ENCODE measurements at regions not wholly inside any gene's neighbourhood (a gene's known extent, or its start where the extent isn't known, plus 50 kb on each side); places are given as distances from the start of the nearest gene placed in this dataset.

DNA sequence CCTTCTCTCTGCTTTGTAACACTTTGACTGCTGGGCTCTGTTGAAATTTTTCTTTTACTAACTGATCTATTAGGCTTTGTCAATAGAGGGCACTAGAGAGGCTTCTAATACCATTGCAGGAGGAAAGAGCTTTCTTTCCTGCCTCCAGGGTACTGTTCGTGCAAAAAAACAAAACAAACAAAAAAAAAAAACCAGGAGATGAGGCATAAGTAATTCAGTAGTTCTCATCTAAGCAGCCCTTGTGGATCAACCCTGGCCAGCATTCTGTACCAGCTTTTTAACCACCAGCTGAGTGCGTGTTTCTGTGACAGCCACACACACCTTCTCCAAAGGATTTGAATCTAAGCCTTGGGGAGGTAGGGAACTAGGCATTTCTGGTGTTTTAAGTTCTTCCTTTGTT, 1707.6 kb upstream of the SLC10A2 start:
- H3K36me3 ChIP-seq, result no peaks in the 10 kb centered on the region
- H3K27me3 ChIP-seq, result no peaks in the 10 kb centered on the region
- H3K27ac ChIP-seq, result no peak overlapping the region
- WGBS (ENCODE audit: insufficient coverage, low coverage, low lambda C conversion rate, missing lambda C conversion rate), result 47% methylated on average over 2 of the region's 2 CpGs
- peak; percentile 50 to 70 (median 58) for ATAC-seq
- H3K4me3 ChIP-seq, result no peak overlapping the region
- H3K4me1 ChIP-seq, result no peaks in the 10 kb centered on the region
- H3K9me3 ChIP-seq, result no peaks in the 10 kb centered on the region
- no peak for DNase-seq
- intact Hi-C loops (cut with DNase I), result no loop called here
- TF ChIP-seq, protein P1, sequence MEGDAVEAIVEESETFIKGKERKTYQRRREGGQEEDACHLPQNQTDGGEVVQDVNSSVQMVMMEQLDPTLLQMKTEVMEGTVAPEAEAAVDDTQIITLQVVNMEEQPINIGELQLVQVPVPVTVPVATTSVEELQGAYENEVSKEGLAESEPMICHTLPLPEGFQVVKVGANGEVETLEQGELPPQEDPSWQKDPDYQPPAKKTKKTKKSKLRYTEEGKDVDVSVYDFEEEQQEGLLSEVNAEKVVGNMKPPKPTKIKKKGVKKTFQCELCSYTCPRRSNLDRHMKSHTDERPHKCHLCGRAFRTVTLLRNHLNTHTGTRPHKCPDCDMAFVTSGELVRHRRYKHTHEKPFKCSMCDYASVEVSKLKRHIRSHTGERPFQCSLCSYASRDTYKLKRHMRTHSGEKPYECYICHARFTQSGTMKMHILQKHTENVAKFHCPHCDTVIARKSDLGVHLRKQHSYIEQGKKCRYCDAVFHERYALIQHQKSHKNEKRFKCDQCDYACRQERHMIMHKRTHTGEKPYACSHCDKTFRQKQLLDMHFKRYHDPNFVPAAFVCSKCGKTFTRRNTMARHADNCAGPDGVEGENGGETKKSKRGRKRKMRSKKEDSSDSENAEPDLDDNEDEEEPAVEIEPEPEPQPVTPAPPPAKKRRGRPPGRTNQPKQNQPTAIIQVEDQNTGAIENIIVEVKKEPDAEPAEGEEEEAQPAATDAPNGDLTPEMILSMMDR (IDR thresholded peaks at IDR 0.05), result peak; percentile 43 to 61 (median 48)
- no peak for TF ChIP-seq POLR2A (IDR thresholded peaks at IDR 0.05)

DNA sequence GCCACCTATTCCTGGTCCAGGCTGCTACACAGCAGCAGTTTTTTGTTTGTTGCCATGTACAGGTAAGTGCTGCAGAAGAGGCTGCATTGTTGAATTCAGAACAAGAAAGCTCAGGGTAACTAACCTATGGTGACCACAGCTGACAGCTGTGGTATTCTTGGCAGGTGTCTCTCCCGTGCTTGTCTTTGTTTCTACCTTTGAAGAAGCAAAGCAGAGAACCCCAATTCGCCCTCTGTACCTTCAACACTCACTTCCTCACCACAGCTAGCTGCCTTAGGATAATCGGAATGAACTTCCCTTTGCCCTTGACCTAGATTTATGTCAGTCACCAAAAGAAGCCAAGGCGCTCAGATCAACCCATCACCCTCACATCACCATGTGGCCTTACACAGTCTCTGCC, 1703.3 kb upstream of the SLC10A2 start:
- Histone ChIP-seq H3K4me3 (no peak overlapping the region), H3K27me3 (no peaks in the 10 kb centered on the region), H3K4me1 (no peaks in the 10 kb centered on the region), H3K9me3 (no peaks in the 10 kb centered on the region), H3K27ac (no peak overlapping the region), H3K36me3 (no peaks in the 10 kb centered on the region)
- 20% methylated on average over 2 of the region's 4 CpGs for WGBS (ENCODE audit: insufficient coverage, low coverage, low lambda C conversion rate, missing lambda C conversion rate)
- intact Hi-C loops (cut with DNase I), result no loop called here
- ATAC-seq (no peak), DNase-seq (no peak)
- TF ChIP-seq POLR2A (IDR thresholded peaks at IDR 0.05), result no peak
- TF ChIP-seq, protein P1 (IDR thresholded peaks at IDR 0.05), result no peak

DNA sequence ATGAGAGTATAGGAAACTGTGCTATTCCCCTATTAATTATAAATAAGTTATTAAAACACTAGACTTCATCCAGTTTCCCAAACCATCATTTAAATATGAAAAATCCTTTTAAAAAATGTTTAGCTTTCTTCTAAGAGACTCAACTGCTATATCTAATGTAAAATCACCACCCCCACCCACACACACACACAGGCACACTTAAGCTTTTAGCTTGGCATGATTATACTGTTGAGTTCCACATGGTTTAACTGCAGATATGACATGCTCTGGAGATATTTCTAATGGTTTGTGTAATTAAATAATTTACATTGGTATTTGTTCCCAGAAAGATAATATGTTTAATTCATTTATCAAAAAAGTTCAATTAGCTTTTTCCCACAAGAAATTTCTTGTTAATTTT, 1700.1 kb upstream of the SLC10A2 start:
- ATAC-seq (no peak), DNase-seq (no peak)
- no peaks in the 10 kb centered on the region for H3K4me1 ChIP-seq
- no peak overlapping the region for H3K27ac ChIP-seq
- H3K27me3 ChIP-seq, result no peaks in the 10 kb centered on the region
- no peak overlapping the region for H3K4me3 ChIP-seq
- intact Hi-C loops (cut with DNase I), result no loop called here
- no peaks in the 10 kb centered on the region for H3K36me3 ChIP-seq
- TF ChIP-seq, protein P1 (IDR thresholded peaks at IDR 0.05), result no peak
- TF ChIP-seq POLR2A (IDR thresholded peaks at IDR 0.05), result no peak
- no peaks in the 10 kb centered on the region for H3K9me3 ChIP-seq

DNA sequence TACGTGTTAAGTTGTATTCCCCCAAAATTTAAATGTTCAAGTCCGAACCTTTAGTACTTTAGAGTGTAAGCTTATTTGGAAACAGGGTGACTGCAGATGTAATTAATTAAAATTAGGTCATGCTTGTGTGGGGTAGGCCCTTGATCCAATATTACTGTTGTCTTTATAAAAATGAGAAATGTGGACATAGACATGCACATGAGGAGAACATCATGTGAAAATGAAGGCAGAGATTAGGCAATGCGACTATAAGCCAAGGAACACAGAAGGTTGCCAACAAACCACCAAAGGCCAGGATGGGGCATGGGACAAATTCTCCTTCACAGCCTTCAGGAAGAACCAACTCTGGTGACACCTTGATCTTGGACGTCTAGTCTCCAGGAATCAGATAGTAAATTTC, 1698.4 kb upstream of the SLC10A2 start:
- DNase-seq (no peak), ATAC-seq (no peak)
- H3K27ac ChIP-seq, result no peak overlapping the region
- H3K4me1 ChIP-seq, result no peaks in the 10 kb centered on the region
- no peaks in the 10 kb centered on the region for H3K36me3 ChIP-seq
- no peaks in the 10 kb centered on the region for H3K27me3 ChIP-seq
- H3K4me3 ChIP-seq, result no peak overlapping the region
- whole genome bisulfite sequencing (ENCODE audit: insufficient coverage, low coverage, low lambda C conversion rate, missing lambda C conversion rate), result 42% methylated on average over 4 of the region's 4 CpGs
- H3K9me3 ChIP-seq, result no peaks in the 10 kb centered on the region
- no peak for TF ChIP-seq POLR2A (IDR thresholded peaks at IDR 0.05)
- TF ChIP-seq, protein P1 (IDR thresholded peaks at IDR 0.05), result no peak
- intact Hi-C loops (cut with DNase I), result no loop called here

DNA sequence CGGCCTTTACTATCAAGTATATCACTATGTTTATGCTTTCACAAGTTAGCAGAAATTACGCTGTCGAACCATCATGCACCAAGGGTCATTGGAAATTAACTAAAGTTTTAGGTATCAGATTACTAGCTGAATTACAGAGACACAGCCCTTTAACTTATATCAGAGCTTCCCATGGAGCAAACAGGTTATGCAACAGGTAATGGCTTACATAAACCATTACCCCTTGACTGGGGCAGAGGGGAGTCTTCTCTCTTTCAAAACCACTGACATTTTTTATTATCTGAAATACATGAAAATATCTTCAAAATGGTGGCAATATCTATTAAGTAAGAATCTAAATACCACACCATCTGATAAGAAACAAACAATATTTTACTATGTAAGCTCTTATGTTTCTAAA, 1692.9 kb upstream of the SLC10A2 start:
- Histone ChIP-seq H3K9me3 (no peaks in the 10 kb centered on the region), H3K36me3 (no peaks in the 10 kb centered on the region), H3K27ac (no peak overlapping the region), H3K4me3 (no peak overlapping the region), H3K27me3 (no peaks in the 10 kb centered on the region), H3K4me1 (no peaks in the 10 kb centered on the region)
- DNase-seq (no peak), ATAC-seq (no peak)
- intact Hi-C loops (cut with DNase I), result no loop called here
- TF ChIP-seq POLR2A (IDR thresholded peaks at IDR 0.05), result no peak
- TF ChIP-seq, protein P1 (IDR thresholded peaks at IDR 0.05), result no peak
- WGBS (ENCODE audit: insufficient coverage, low coverage, low lambda C conversion rate, missing lambda C conversion rate), result 70% methylated on average over 3 of the region's 3 CpGs

Data from right lobe of liver (tissue), 6 donors.